Liver (tissue), 8 donors: ENCODE measurements at regions not wholly inside any gene's neighbourhood (a gene's known extent, or its start where the extent isn't known, plus 50 kb on each side); places are given as distances from the start of the nearest gene placed in this dataset.

ENCODE experiments used
- DNase-seq: peaks from one replicate; pipeline ENCODE4 v3.0.0-alpha.2; 2017; ENCODE audit warnings: low spot score
- H3K27ac ChIP-seq, 2 donors: one replicate each; pipeline ENCODE4 v1.7.0; 2013; ENCODE audit warnings: inconsistent platforms in 2 of 2, low read length in 2 of 2, control low read depth in 1 of 2, low read depth in 1 of 2, mild to moderate bottlenecking in 1 of 2
- H3K27me3 ChIP-seq, 4 donors: one replicate each; pipeline versions ENCODE4 v1.6.1 to v1.7.0; 2013; ENCODE audit warnings: low read length in 3 of 4, inconsistent platforms in 1 of 4, mild to moderate bottlenecking in 1 of 4, moderate library complexity in 1 of 4; ENCODE audit not compliant: control insufficient read depth in 4 of 4, insufficient read depth in 4 of 4
- H3K36me3 ChIP-seq, 4 donors: one replicate each; pipeline versions ENCODE4 v1.6.1 to v1.7.0; 2013; ENCODE audit warnings: low read length in 3 of 4, mild to moderate bottlenecking in 3 of 4, low read depth in 1 of 4, moderate library complexity in 1 of 4; ENCODE audit not compliant: control insufficient read depth in 4 of 4, insufficient read depth in 3 of 4
- H3K4me1 ChIP-seq, 4 donors: one replicate each; pipeline versions ENCODE4 v1.6.1 to v1.7.0; 2013; ENCODE audit warnings: low read length in 3 of 4, mild to moderate bottlenecking in 3 of 4, moderate library complexity in 1 of 4; ENCODE audit not compliant: control insufficient read depth in 4 of 4, insufficient read depth in 4 of 4
- H3K4me3 ChIP-seq, 3 donors: one replicate each; pipeline versions ENCODE4 v1.6.1 to v1.7.0; 2013; ENCODE audit warnings: low read length in 3 of 3, control low read depth in 1 of 3, low read depth in 1 of 3, mild to moderate bottlenecking in 1 of 3
- H3K9ac ChIP-seq, 2 donors: one replicate each; pipeline ENCODE4 v1.7.0; 2013; ENCODE audit warnings: low read length in 2 of 2, mild to moderate bottlenecking in 2 of 2, moderate library complexity in 2 of 2, control low read depth in 1 of 2, low read depth in 1 of 2
- H3K9me3 ChIP-seq, 4 donors: one replicate each; pipeline versions ENCODE4 v1.6.1 to v1.7.0; 2013; ENCODE audit warnings: low read length in 3 of 4; ENCODE audit not compliant: control insufficient read depth in 4 of 4
- CTCF ChIP-seq: fragments of 150-350 bp; IDR thresholded peaks from 2 replicates; pipeline ENCODE4 v1.5.1; 2017; ENCODE audit warnings: improper control_type of control experiment, low read depth, low read length; ENCODE audit not compliant: missing input control
- EGR1 ChIP-seq, 2 donors: IDR thresholded peaks; 2 replicates each; pipeline ENCODE4 v1.6.1; 2016 to 2018; ENCODE audit warnings: antibody characterized with exemption in 2 of 2, low read depth in 2 of 2
- FOXA1 ChIP-seq: IDR thresholded peaks from 2 replicates; pipeline ENCODE4 v1.6.1; 2016; ENCODE audit warnings: antibody characterized with exemption
- FOXA2 ChIP-seq: IDR thresholded peaks from 2 replicates; pipeline ENCODE4 v1.6.1; 2016; ENCODE audit warnings: antibody characterized with exemption
- GABPA ChIP-seq, 2 donors: IDR thresholded peaks in 1 of 2; conservative IDR thresholded peaks in 1 of 2; 2 replicates each; pipeline ENCODE4 v1.6.1; 2016; ENCODE audit warnings: antibody characterized with exemption in 2 of 2, mild to moderate bottlenecking in 1 of 2, moderate library complexity in 1 of 2
- HNF4A ChIP-seq, 2 donors: conservative IDR thresholded peaks; 2 replicates each; pipeline ENCODE4 v1.6.1; 2016; ENCODE audit warnings: antibody characterized with exemption in 2 of 2, mild to moderate bottlenecking in 2 of 2
- HNF4G ChIP-seq: IDR thresholded peaks from 2 replicates; pipeline ENCODE4 v1.6.1; 2016; ENCODE audit warnings: antibody characterized with exemption
- JUND ChIP-seq, 2 donors: IDR thresholded peaks; 2 replicates each; pipeline ENCODE4 v1.6.1; 2016; ENCODE audit warnings: antibody characterized with exemption in 2 of 2
- NR2F2 ChIP-seq: IDR thresholded peaks from 2 replicates; pipeline ENCODE4 v1.6.1; 2016; ENCODE audit warnings: antibody characterized with exemption
- RAD21 ChIP-seq, 2 donors: IDR thresholded peaks; 2 replicates each; pipeline ENCODE4 v1.6.1; 2016; ENCODE audit warnings: antibody characterized with exemption in 2 of 2, mild to moderate bottlenecking in 2 of 2
- REST ChIP-seq: IDR thresholded peaks from 2 replicates; pipeline ENCODE4 v1.6.1; 2016; ENCODE audit warnings: antibody characterized with exemption, mild to moderate bottlenecking
- RXRA ChIP-seq, 2 donors: IDR thresholded peaks; 2 replicates each; pipeline ENCODE4 v1.6.1; 2017 to 2018; ENCODE audit warnings: antibody characterized with exemption in 2 of 2, mild to moderate bottlenecking in 1 of 2
- SP1 ChIP-seq: IDR thresholded peaks from 2 replicates; pipeline ENCODE4 v1.6.1; 2018; ENCODE audit warnings: antibody characterized with exemption, mild to moderate bottlenecking
- YY1 ChIP-seq: IDR thresholded peaks from 2 replicates; pipeline ENCODE4 v1.6.1; 2016; ENCODE audit warnings: antibody characterized with exemption, mild to moderate bottlenecking
- ZBTB33 ChIP-seq: IDR thresholded peaks from 2 replicates; pipeline ENCODE4 v1.6.1; 2016; ENCODE audit warnings: antibody characterized with exemption
- WGBS: extraction: QIAGEN DNeasy Blood & Tissue Kit; methylation state at CpG from one replicate; pipeline ENCODE4 v1.1.7; 2013; 5-methylcytosine and 5-hydroxymethylcytosine counted together
- TF ChIP-seq, protein P1 (sequence below): IDR thresholded peaks from 2 replicates; pipeline ENCODE4 v1.6.1; 2016; ENCODE audit warnings: antibody characterized with exemption
- donor health status: healthy.
- donor health status: healthy.
- donor health status: healthy.
- donor health status: healthy.
- donor health status: healthy.

DNA sequence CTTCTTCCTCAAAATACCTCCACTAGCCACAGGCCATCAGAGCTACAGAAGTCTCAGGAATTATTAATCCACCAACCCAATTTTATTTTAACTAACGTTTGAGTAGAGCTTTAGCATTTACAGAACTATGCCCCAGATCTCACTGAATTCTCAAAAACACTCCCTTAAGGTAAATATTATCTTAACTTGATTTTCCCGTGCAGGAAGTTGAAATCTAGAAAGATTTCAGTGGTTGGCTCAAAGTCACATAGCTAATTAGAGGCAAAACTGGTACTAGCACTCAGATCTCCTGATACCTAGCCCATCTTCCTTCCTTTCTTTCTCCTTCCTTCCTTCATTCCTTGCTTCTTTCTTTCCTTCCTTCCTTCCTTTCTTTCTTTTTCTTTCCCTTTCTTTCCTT lies 298.3 kb downstream of the ENC1 start:
- Histone ChIP-seq H3K9me3 (no peaks in the 10 kb centered on the region), H3K9ac (no peak overlapping the region), H3K4me3 (no peak overlapping the region), H3K27me3 (no peaks in the 10 kb centered on the region), H3K36me3 (no peaks in the 10 kb centered on the region), H3K4me1 (peaks cover 0 to 3% (median 0%) of the 10 kb centered on the region in 4 donors), H3K27ac (no peak overlapping the region)
- TF ChIP-seq HNF4A (conservative IDR thresholded peaks at IDR 0.05) (no peak), RAD21 (IDR thresholded peaks at IDR 0.05) (no peak), FOXA2 (no peak), RXRA (IDR thresholded peaks at IDR 0.05) (no peak), FOXA1 (no peak), JUND (IDR thresholded peaks at IDR 0.05) (no peak), REST (no peak), HNF4G (no peak), YY1 (no peak), EGR1 (IDR thresholded peaks at IDR 0.05; ENCODE audit: low read depth in 2 of 2) (no peak), CTCF (no peak)
- TF ChIP-seq, protein P1, sequence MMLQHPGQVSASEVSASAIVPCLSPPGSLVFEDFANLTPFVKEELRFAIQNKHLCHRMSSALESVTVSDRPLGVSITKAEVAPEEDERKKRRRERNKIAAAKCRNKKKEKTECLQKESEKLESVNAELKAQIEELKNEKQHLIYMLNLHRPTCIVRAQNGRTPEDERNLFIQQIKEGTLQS, result no peak
- DNase-seq, result no peak
- WGBS, result 22% methylated on average over 2 of the region's 2 CpGs

GRCh38 chr5:74341221-74341620 lies 299.3 kb downstream of the ENC1 start:
- TF ChIP-seq EGR1 (IDR thresholded peaks at IDR 0.05; ENCODE audit: low read depth in 2 of 2) (no peak), HNF4A (conservative IDR thresholded peaks at IDR 0.05) (no peak), FOXA1 (no peak), NR2F2 (no peak), FOXA2 (no peak), GABPA (IDR thresholded peaks at IDR 0.05 in 1 of 2, conservative IDR thresholded peaks at IDR 0.05 in 1 of 2) (no peak), HNF4G (no peak), JUND (IDR thresholded peaks at IDR 0.05) (no peak), ZBTB33 (no peak), RXRA (IDR thresholded peaks at IDR 0.05) (no peak), SP1 (no peak), CTCF (no peak)
- Histone ChIP-seq H3K9me3 (no peaks in the 10 kb centered on the region), H3K4me1 (peaks cover 0 to 3% (median 0%) of the 10 kb centered on the region in 4 donors), H3K9ac (no peak overlapping the region), H3K4me3 (no peak overlapping the region), H3K27me3 (no peaks in the 10 kb centered on the region), H3K36me3 (no peaks in the 10 kb centered on the region), H3K27ac (no peak overlapping the region)
- DNase-seq, result no peak
- 91% methylated on average over 2 of the region's 2 CpGs for WGBS
